Uterus (tissue), 2 donors: ENCODE measurements at regions not wholly inside any gene's neighbourhood (a gene's known extent, or its start where the extent isn't known, plus 50 kb on each side); places are given as distances from the start of the nearest gene placed in this dataset.

ENCODE experiments used
- CTCF ChIP-seq, 4 experiments: fragments of 200-600 bp in 2 of 4; fragments of 450-650 bp in 2 of 4; sonication (generic) in 2 of 4; IDR thresholded peaks; one replicate each; pipeline ENCODE4 v1.5.1; 2016 to 2019; ENCODE audit warnings: antibody characterized with exemption in 4 of 4, mild to moderate bottlenecking in 2 of 4, moderate library complexity in 1 of 4
- POLR2A ChIP-seq, 2 donors: fragments of 450-650 bp; IDR thresholded peaks; one replicate each; pipeline ENCODE4 v1.6.1; 2016; ENCODE audit warnings: antibody characterized with exemption in 2 of 2, mild to moderate bottlenecking in 1 of 2, moderate library complexity in 1 of 2

GRCh38 chr6:95958686-95959085 is 57.1 kb upstream of the FUT9 start:
- TF ChIP-seq CTCF (IDR thresholded peaks at IDR 0.05) (no peak), POLR2A (IDR thresholded peaks at IDR 0.05) (no peak)
